HG02840 (cell line): ENCODE measurements at regions not wholly inside any gene's neighbourhood (a gene's known extent, or its start where the extent isn't known, plus 50 kb on each side); places are given as distances from the start of the nearest gene placed in this dataset.

Experiments
- ATAC-seq: cut with Tn5 transposase; IDR thresholded peaks from one replicate; pipeline ENCODE4 v1.9.1; 2021; ENCODE audit warnings: mild to moderate bottlenecking, moderate library complexity, moderate number of reproducible peaks; ENCODE audit not compliant: unreplicated experiment, low FRiP score

GRCh38 chr11:122062763-122063162 lies 53.3 kb downstream of the BLID start:
- no peak for ATAC-seq

DNA sequence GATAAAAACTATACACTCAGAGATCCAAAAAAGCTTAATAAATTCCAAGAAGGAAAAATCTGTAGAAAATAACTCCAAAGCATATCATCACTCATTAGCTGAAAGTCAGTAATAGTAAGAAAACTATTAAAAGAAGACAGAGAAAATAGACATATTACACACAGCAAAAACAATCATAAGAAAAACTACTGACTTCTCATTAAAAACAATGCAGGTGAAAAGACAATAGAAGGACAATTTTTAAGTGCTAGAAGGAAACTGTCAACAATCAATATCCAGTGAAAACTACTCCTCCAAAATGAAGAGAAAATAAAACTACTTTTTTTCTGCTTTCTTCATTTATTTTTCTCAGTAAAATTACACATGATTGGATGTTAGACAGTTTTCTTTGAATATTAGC lies 56.5 kb downstream of the BLID start:
- no peak for ATAC-seq

- ATAC-seq, result no peak
These were observed 65.9 kb downstream of the BLID start for GRCh38 chr11:122050021-122050690.

DNA sequence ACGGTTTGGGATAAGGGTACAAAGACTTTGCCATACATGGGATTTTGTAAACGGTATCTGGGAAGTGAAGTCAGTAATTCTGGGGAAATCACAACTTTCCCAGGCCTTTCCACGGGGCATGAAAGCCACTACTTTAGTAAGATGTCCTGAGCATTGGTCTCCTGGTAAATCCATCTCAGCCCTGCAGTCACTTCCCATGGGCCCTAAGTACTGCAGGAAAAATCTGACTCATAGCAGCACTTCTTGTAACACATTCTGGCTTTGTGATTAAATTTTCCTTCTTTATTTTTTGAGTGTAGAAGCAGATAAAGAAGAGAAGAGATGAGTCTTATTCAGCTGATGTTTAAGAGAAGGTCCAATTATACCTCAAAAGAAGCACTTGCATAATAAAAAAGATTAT lies 67.6 kb downstream of the BLID start:
- no peak for ATAC-seq

DNA sequence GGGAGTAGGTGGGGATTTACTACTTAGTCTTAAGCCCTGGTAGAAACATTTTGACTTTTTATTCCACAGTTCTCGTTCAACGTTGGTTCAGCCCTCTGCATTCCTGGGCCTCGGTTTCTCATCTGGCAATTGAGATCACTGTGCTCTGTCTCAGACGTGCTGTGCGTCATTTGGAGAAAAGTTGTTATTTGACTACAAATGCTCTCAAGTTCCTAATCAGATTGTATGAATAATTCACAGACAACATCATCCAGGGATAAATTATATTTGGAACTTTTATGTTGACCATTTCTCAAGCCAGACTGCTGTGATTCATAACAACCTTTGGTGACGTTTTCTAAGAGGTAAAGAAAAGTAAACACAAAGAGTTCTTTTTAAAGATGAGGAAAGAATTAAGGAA lies 69.2 kb downstream of the BLID start:
- ATAC-seq, result no peak

GRCh38 chr11:122046438-122046837 lies 69.6 kb downstream of the BLID start:
- ATAC-seq, result no peak

DNA sequence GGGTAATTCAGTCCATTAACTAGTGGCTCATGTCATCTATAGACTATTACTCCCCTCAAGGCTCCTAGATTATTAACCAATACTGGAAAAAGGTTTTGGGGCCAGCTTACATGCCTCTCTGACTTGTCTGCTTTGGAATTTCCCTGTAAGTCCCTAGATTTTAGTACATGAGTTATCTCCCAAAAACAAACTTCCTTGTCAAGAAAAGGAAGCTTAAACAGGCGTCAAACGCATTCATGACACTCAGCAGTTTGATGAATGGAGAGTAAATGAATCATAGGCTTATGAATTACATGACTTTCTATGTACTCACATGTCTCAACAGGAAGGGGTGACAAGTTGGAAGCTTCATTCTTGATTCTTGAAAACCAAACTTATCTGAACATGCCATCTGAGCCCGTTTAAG lies 70.8 kb downstream of the BLID start:
- no peak for ATAC-seq

DNA sequence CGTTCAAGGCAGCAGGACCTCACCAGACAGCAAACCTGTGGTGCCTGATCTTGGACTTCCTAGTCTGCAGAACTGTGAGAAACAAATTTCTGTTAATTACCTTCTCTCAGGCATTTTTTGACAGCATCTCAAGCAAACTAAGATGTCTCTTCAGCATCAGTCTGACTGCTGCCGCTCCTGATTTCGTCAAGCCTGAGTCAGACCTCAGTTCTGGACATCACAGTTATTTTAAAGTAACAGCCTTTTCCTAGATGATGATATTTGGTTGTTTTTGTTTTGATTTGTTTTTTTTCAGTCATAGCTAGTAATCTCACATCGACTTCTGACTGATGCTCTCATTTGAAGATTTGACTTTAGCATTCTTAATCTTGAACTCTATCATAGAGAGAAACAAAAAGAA lies 71.9 kb downstream of the BLID start:
- ATAC-seq, result no peak

DNA sequence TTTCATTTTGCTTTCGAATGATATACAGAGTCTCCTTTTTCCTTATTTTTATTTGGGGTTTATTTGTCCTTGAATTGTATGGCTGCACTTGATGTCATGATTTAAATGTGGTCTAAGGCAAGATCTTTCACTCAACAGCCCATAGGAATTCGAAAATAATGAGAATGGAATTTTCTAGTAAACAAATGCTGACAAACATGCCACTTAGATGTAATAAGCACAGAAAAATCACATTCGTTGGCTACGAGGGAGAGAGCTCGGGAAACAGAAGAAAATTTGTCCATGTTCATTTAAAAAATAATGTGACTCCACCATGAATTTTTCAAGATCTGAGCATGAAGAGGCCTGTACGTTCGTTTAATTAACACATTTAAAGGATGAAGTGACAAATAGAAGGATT lies 73.0 kb downstream of the BLID start:
- no peak for ATAC-seq

DNA sequence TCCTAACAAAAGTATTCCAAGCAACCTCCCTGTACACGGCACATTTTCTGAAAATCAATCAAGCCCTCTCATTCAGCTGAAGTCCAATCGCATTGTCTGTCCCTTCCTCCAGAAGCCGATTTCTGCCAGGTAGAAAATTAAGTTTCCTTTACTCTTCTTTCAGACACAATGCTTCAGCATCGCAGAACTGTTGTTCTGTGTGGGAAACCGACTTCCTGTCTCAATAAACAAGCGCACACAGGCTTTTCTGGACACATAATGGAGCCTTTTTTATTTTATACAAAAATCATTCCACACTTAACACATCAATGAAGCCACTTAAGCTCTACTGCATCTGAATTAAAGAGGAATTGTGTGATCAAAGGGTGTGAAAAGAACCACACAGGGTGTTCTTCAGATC lies 75.6 kb downstream of the BLID start:
- no peak for ATAC-seq

GRCh38 chr11:122038543-122038942 lies 77.5 kb downstream of the BLID start:
- no peak for ATAC-seq

GRCh38 chr11:122037911-122038310 lies 78.1 kb downstream of the BLID start:
- ATAC-seq, result no peak

DNA sequence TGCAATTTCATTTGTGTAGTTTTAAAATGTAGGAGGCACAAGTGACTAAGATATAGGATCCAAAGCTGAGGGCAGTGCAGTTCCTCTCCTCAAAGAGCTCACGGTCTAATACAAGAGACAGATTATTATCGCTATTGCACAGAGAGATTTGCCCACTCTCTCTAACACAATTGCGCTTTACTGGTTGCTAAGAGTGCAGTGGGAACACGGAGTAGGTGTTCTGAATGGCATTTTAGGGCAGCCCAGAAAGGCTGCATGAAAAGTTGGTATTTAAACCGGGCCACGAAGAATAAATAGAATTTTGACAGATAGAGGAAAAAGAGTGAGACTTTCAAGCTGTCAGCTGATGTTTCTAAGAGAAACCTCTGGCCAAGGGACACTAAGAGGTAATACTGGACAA lies 79.5 kb downstream of the BLID start:
- no peak for ATAC-seq

- no peak for ATAC-seq
These were observed 80.0 kb downstream of the BLID start for GRCh38 chr11:122036018-122036417.

GRCh38 chr11:122033631-122034030 lies 82.4 kb downstream of the BLID start:
- no peak for ATAC-seq

DNA sequence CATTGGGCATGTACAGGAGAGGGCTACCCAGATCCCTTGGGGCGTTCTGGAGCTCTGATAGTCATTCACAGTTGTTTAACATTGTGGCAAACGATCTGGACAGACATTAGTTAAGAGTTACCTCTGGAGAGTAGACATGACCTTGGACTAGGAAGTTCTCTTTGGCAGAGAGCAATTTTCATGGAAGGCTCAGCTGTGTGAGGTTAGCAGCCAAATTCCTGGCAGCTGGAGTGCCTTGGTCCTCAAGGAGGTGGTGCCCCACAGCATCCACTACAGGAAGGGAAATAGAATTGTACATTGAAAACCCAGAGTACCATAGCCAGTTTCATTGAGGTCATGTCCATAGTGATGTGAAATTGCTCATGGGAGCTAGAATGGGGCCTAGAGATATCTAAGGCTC lies 82.8 kb downstream of the BLID start:
- ATAC-seq, result no peak

DNA sequence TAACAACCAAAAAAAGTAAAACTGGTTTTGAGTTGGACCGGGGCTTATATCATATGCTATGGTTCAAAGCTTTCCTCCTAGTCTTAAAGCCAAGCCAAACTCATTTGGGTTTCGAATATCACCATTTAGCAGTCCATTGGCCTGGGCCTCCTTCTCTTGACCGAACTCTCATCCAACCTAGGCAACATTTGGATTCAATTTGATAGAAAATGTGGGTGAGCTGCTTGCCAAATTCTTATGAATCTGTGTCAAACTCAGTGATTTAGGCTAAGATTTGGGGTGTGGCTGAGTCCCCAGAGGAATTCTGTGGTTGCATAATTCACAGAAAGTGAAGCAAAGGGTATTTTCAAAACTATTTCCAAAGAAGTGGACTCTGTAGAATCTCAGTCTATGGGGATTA lies 83.7 kb downstream of the BLID start:
- ATAC-seq, result no peak

GRCh38 chr11:122031813-122032212 lies 84.2 kb downstream of the BLID start:
- ATAC-seq, result no peak

GRCh38 chr11:122030286-122030685 lies 85.7 kb downstream of the BLID start:
- ATAC-seq, result no peak

DNA sequence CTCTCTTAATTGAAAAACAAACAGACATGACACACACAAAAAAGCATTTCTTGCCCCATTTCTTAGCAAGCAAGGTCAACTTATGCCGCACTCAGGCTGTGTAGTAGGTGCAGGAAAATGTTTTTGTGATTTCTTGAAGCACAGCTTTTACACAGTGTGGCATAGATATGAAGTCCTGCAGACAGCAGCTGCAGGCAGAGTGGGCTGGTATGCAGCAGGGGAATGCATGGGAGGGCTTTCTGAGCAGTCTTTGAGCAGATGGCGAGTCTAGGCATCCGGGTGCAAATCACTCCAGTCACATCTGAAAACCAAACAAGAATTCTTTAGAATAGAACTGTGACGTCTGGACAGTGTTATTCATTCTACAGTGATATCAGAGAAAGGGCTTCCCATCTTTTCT lies 87.5 kb downstream of the BLID start:
- no peak for ATAC-seq

DNA sequence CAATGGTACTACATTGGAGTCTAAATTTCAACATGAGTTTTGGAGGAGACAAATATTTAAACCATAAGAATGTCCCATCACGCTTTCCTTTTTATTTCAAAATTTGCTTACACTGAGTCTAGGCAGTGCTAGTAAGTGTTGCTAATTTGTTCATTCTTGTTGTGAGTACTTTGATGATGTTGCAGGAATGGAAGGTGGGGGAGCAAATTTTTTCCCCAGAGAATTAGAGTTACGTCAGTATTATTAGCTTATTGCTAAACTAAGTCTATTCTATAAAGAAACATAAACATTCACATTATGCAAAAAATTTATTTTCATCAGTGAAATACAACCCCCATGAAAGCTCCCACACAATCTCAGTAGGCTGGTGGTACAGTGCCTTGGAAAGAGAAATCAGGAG lies 88.0 kb downstream of the BLID start:
- ATAC-seq, result no peak

DNA sequence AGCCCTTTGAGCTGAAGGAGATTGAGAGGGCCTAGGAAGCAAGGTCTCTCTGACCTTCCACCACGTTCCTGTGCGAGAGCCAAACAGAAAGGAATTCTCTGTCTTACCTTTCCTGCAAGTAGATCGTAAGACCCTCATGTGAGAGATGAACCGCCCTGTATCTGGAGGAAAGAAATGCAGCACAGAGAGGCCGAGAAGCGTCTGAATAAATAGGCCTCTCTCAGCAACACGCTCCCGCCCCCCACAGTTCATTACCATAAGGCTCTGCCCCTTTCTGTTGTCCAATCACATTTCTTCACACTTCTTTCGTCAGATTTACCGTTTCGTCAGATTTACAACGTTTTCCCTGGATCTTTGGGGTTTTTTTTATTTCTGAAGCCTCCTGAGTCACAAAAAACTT lies 90.3 kb downstream of the BLID start:
- ATAC-seq, result no peak

GRCh38 chr11:122024278-122024677 lies 91.7 kb downstream of the BLID start:
- ATAC-seq, result no peak
